ENCODE measurements at regions not wholly inside any gene's neighbourhood (a gene's known extent, or its start where the extent isn't known, plus 50 kb on each side); places are given as distances from the start of the nearest gene placed in this dataset.

GRCh38 chr10:43976292-43976691, 327.6 kb upstream of the ZNF32 start:
- DNase-seq (ENCODE audit: low read depth, low spot score) = no peak
- no peak for FAIRE-seq
- dilution Hi-C loops (cut with MboI; ENCODE audit: extremely low pct_ligation_motif_present, low sequenced_read_pairs) = no loop called here
- Histone ChIP-seq H3K79me2 (ENCODE audit: control insufficient read depth, insufficient read depth, low read length) (no peaks in the 10 kb centered on the region), H3K9ac (ENCODE audit: control insufficient read depth, extremely low read depth, insufficient read depth, low read length) (no peak overlapping the region), H3K4me1 (ENCODE audit: control insufficient read depth, extremely low read depth, insufficient read depth, low read length) (no peaks in the 10 kb centered on the region), H3K4me3 (ENCODE audit: control insufficient read depth in 2 of 3, extremely low read depth in 1 of 3, insufficient read depth in 2 of 3, low read depth in 1 of 3, low read length in 3 of 3) (no peak overlapping the region), H4K20me1 (ENCODE audit: control insufficient read depth, extremely low read depth, insufficient read depth, low read length) (no peaks in the 10 kb centered on the region), H3K27me3 (ENCODE audit: control insufficient read depth, extremely low read depth, insufficient read depth, low read length) (no peaks in the 10 kb centered on the region), H3K4me2 (ENCODE audit: control insufficient read depth, extremely low read depth, insufficient read depth, low read depth, low read length) (no peak overlapping the region), H3K36me3 (ENCODE audit: control insufficient read depth in 2 of 2, extremely low read depth in 1 of 2, insufficient read depth in 2 of 2, low read length in 2 of 2) (no peaks in the 10 kb centered on the region), H2AFZ (ENCODE audit: control insufficient read depth, low read length) (no peak overlapping the region), H3K27ac (ENCODE audit: control insufficient read depth, insufficient read depth, low read length) (no peak overlapping the region), H3K9me1 (ENCODE audit: control insufficient read depth, extremely low read depth, insufficient read depth, low read length) (no peaks in the 10 kb centered on the region), H3K9me3 (ENCODE audit: control insufficient read depth, low read depth, low read length) (no peaks in the 10 kb centered on the region)
- TF ChIP-seq CTCF (optimal IDR thresholded peaks at IDR 0.05 in 1 of 3, IDR thresholded peaks at IDR 0.05 in 1 of 3, conservative IDR thresholded peaks at IDR 0.05 in 1 of 3; ENCODE audit: extremely low read depth in 1 of 3, insufficient read depth in 2 of 3, low read length in 3 of 3) = no peak
- TF ChIP-seq EZH2 (IDR thresholded peaks at IDR 0.05; ENCODE audit: low read length) = no peak

GRCh38 chr10:43973801-43974200, 325.1 kb upstream of the ZNF32 start:
- Histone ChIP-seq H4K20me1 (ENCODE audit: control insufficient read depth, extremely low read depth, insufficient read depth, low read length) (no peaks in the 10 kb centered on the region), H2AFZ (ENCODE audit: control insufficient read depth, low read length) (no peak overlapping the region), H3K9ac (ENCODE audit: control insufficient read depth, extremely low read depth, insufficient read depth, low read length) (no peak overlapping the region), H3K27ac (ENCODE audit: control insufficient read depth, insufficient read depth, low read length) (no peak overlapping the region), H3K36me3 (ENCODE audit: control insufficient read depth in 2 of 2, extremely low read depth in 1 of 2, insufficient read depth in 2 of 2, low read length in 2 of 2) (no peaks in the 10 kb centered on the region), H3K9me3 (ENCODE audit: control insufficient read depth, low read depth, low read length) (no peaks in the 10 kb centered on the region), H3K4me3 (ENCODE audit: control insufficient read depth in 2 of 3, extremely low read depth in 1 of 3, insufficient read depth in 2 of 3, low read depth in 1 of 3, low read length in 3 of 3) (no peak overlapping the region), H3K4me1 (ENCODE audit: control insufficient read depth, extremely low read depth, insufficient read depth, low read length) (no peaks in the 10 kb centered on the region), H3K9me1 (ENCODE audit: control insufficient read depth, extremely low read depth, insufficient read depth, low read length) (no peaks in the 10 kb centered on the region), H3K4me2 (ENCODE audit: control insufficient read depth, extremely low read depth, insufficient read depth, low read depth, low read length) (no peak overlapping the region), H3K79me2 (ENCODE audit: control insufficient read depth, insufficient read depth, low read length) (no peaks in the 10 kb centered on the region), H3K27me3 (ENCODE audit: control insufficient read depth, extremely low read depth, insufficient read depth, low read length) (no peaks in the 10 kb centered on the region)
- TF ChIP-seq CTCF (optimal IDR thresholded peaks at IDR 0.05 in 1 of 3, IDR thresholded peaks at IDR 0.05 in 1 of 3, conservative IDR thresholded peaks at IDR 0.05 in 1 of 3; ENCODE audit: extremely low read depth in 1 of 3, insufficient read depth in 2 of 3, low read length in 3 of 3) (no peak), EZH2 (IDR thresholded peaks at IDR 0.05; ENCODE audit: low read length) (no peak)
- DNase-seq (ENCODE audit: low read depth, low spot score) = no peak
- dilution Hi-C loops (cut with MboI; ENCODE audit: extremely low pct_ligation_motif_present, low sequenced_read_pairs) = no loop called here
- no peak for FAIRE-seq
